ENCODE measurements at regions not wholly inside any gene's neighbourhood (a gene's known extent, or its start where the extent isn't known, plus 50 kb on each side); places are given as distances from the start of the nearest gene placed in this dataset.
A peak's percentile ranks its signal among the peaks of the same experiment; 100 is the strongest.

DNA sequence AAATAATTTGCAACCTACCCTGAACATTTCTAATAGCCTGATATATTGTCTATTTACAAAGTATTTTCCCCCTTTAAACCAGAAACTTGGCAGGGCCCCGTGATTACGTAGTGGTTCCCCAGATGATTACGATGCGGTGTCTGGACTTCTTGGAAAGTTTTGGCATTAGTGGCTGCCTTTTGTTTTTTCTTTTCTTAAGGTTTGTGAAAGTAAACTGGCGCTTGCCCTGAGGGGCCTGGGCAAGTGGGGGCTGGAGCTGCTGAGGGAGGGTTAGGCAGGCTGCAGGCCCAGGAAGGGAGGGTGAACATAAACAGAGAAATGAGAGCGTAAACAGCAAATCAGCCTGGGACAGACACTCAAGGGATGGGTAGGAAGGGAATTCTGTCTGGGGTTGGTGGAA lies 123.6 kb upstream of the MSX1 start:
- peak; percentile 40 for DNase-seq (ENCODE audit: low read depth)

GRCh38 chr4:4735136-4735750 lies 124.2 kb upstream of the MSX1 start:
- no peak for DNase-seq (ENCODE audit: low read depth)

GRCh38 chr4:4734425-4734824 lies 125.0 kb upstream of the MSX1 start:
- no peak for DNase-seq (ENCODE audit: low read depth)

DNA sequence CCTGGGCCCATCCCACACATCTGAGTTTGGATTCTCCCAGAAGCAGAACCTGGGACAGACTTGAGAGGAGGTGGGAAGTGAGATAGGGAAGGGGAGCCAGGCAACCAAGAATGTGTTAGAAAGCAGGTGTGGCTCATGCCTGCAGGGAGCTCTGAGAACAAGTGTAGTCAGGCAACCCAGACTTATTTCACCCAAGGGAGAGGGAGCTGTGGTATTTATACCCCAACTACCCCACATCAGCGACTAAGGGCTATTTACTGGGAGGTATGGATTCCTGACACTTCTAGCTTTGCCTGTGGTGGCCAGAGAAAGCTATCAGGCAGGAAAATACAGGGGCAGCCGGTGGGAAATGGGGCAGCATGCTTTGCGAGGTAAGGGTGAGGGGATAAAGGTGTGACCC lies 125.8 kb upstream of the MSX1 start:
- no peak for DNase-seq (ENCODE audit: low read depth)

- no peak for DNase-seq (ENCODE audit: low read depth)
Measured at GRCh38 chr4:4730249-4730648, 129.2 kb upstream of the MSX1 start.

DNA sequence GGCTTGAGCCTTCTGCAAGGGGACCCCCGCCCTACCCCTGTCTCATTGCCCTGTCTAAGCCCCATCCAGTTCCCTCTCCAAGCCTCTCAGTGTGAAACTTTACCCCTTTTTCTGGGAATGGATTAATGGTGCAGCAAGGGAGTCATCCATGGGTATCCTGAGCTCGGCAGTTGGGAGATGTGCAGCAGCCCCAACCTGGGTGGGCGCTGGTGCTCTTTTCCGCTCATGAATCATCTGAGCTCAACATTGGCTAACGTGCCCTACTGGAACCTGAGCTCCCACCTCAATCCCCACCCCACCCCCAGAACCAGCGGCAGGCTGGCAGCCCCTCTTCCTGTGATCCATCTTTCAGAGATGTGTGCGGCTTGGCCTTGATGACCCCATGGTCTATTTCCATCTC lies 130.3 kb upstream of the MSX1 start:
- DNase-seq (ENCODE audit: low read depth) = no peak

DNA sequence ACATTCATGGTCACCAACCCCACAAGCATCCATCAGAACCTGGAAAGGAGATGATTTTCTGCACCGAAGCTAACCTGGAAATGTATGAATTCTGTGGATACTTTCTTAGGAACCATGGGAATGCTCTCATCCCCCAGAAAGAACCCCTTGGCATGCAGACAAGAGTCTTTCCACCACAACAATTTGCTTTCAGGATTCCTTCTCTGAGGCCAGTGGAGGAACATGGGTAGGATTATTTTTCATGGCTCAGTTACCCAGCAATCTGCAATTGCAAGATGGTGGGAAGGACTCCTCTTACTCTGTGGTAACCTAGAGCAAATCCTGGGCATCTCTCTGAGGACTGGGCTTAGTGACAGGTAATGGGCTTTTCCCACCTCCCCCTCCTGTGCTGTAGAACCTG lies 131.9 kb upstream of the MSX1 start:
- no peak for DNase-seq (ENCODE audit: low read depth)

DNA sequence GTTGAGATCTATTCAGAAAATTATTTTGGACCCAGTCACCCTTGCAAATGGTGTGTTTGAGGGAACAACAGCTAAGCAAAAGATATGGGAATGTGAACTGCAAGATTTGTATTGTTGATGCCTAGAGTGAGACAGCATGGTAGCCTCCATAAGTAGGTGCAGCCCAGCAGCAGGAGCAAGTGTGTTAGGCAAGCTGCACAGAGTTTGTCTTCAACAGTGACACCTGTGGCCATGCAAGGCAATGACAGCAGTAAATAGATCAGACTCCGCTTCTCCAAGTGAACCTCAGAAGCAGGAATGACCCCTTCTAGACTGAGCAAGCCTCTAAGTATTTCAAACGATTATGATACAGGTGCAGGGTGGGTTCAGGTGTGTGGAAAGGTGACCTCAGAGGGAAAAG lies 133.4 kb upstream of the MSX1 start:
- no peak for DNase-seq (ENCODE audit: low read depth)

DNA sequence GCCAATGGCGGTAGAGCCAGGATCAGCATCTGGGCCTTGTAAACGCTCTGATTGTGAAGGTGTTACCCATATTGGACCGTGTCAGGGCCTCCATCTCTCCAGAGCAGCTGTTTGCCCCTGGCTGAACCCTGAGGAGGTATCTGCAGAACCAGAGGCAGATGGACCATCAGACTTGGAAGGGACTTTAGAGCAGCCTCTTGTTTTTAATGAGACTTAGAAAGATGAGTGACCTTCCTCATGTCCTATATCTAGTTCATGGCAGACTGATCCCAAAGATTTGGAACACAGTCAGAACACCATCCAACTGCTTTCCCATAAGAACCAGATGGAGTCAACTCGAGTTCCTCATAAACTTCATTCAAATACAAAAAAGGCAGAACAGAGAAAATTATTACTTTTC lies 135.1 kb upstream of the MSX1 start:
- no peak for DNase-seq (ENCODE audit: low read depth)

- no peak for DNase-seq (ENCODE audit: low read depth)
Measured at GRCh38 chr4:4721636-4722035, 137.8 kb upstream of the MSX1 start.

GRCh38 chr4:4720646-4721045 lies 138.8 kb upstream of the MSX1 start:
- DNase-seq (ENCODE audit: low read depth) = no peak

- no peak for DNase-seq (ENCODE audit: low read depth)
Measured at GRCh38 chr4:4719436-4719835, 140.0 kb upstream of the MSX1 start.

- DNase-seq (ENCODE audit: low read depth) = no peak
Measured at GRCh38 chr4:4717692-4718091, 141.8 kb upstream of the MSX1 start.

GRCh38 chr4:4714331-4714730 lies 145.1 kb upstream of the MSX1 start:
- DNase-seq (ENCODE audit: low read depth) = no peak

DNA sequence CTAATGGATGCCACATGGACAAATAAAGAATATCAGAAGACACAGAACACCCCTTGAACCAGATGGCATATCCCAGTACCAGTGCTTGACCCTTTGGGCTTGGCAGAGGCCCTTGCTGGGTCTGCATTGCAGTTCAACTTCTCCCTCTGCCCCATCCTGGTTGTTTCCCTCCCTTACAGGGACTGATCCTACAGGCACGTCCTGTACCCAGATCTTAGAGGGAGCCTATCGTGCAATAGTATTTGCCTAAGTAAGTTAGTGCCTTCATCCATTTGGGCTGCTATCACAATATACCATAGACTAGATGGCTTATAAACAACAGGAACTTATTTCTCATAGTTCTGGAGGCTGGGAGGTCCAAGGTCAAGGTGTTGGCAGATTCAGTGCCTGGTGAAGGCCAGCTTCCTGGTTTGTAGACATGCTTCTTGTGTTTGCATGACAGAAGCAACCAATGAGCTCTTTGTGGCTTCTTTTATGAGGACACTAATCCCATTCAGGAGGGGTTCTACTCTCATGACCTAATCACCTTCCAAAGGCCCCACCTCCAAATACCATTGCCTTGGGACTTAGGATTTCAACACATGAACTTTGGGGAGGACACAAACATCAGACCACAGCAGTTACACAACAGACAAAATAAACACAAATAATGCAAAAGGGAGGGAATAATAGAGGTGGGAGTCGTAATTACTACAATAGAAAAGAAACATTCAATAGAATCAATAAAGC lies 146.5 kb upstream of the MSX1 start:
- DNase-seq (ENCODE audit: low read depth) = no peak

- DNase-seq (ENCODE audit: low read depth) = no peak
Measured at GRCh38 chr4:4711902-4712301, 147.6 kb upstream of the MSX1 start.

DNA sequence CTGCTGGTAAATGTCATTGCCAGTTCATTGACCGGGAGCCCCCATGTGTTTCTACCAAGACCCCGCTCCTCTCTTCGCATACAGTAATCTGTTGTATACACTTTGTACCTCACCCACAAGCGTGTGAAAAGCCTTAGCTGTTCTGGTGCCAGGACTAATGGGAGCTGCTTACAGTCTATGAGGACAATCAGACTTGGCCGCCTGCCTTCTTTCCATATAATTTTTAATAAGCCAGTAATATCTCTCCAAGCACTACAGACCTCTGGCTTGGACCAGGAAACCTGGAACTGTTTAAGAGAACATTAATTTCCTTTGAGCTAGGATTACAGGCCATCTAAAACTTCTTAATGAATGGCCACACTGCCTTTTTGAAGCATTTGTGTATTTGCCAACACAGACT lies 149.7 kb upstream of the MSX1 start:
- no peak for DNase-seq (ENCODE audit: low read depth)

DNA sequence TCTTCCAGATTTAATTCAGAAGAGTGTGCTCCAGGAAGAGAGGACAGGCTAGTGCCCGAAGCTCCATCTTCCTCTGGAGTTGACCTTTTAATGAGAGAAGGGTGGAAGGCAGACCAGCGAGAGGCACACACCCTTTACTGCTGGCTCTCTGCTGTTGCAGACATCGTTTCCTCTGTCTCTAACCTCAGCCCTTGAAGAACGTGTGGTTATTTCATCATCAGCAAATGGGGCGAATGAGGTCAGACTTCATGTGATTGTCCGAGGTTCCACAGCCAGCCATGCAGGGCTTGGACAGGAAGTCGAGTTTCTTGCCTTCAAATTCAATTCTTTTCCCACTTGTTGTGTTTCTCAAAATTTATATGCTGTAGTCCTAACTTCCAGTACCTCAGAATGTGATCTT lies 155.2 kb upstream of the MSX1 start:
- DNase-seq (ENCODE audit: low read depth) = no peak

DNA sequence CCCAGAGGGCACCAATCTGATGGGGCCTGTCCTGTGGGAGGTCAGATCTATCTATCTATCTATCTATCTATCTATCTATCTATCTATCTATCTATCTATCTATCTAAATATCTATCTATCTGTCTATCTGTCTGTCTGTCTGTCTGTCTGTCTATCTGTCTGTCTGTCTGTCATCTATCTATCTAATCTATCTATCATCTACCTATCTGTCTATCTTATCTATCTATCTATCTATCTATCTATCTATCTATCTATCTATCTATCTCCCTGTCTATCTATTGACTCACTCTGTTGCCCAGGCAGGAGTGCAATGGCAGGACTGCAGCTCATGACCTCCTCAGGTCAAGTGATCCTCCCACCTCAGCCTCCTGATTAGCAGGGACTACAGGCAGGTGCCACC lies 155.7 kb upstream of the STX18 start:
- DNase-seq (ENCODE audit: low read depth) = no peak

DNA sequence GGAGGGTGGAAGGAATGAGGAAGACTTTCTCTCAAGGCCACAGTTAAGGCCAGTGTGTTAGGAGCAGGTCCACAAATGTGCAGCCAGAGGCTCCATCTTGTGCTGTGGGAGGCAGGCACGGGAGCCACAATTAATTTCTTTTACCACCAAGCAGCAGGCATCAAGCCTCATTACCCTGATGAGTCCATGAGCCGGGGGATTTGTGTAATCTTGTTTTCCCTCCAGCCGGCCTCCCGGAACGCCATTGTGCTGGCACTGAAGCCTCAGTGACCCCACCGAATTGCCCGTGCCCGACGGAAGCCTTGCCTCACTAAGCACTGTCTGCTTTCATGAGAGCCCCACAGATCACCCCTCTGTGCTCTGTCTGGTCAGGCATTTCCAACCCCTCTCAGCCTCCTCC lies 154.7 kb upstream of the STX18 start:
- no peak for DNase-seq (ENCODE audit: low read depth)

GRCh38 chr4:4695497-4695896 lies 153.6 kb upstream of the STX18 start:
- no peak for DNase-seq (ENCODE audit: low read depth)

DNA sequence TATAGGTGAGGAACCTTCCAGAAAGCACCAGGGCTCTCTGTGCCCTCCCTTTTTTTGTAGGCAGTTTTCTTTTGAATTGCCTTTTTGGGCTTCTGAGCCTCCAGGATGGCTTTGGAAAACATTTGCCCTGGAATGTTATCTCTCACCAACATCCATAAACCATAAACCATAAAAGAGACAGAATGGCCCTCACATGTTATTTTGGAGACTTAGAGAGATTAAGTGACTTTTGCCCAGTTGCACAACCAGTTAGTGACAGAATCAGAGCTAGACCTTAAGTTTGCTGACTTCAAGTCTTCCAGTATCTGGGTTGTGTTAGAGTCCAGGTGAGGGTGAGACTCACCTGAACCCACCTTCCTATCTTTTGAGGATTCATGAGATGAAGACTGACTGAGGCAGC lies 153.0 kb upstream of the STX18 start:
- DNase-seq (ENCODE audit: low read depth) = no peak

DNA sequence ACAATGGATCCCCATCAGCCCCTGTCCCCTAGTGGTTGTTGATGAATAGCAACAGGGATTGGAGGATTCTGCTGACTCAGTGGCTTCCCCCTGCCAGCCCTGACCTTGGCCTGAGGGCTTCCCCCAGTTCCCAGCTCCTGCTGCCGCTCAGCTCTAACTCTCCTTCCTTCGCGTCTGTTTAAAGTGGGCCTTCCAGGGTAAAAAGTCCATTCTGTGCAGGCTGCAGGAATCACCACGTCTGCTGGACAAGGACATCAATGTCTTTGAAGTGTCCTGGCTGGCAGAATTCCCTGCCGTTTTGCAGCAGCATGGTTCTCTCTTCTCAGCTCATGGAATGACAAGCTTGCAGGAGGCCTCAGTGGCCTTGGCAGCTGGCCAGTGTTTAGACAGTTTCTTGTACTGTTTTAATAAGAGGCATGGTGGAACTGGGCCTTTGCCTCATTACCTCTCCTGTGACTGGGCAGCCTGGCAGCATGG lies 152.5 kb upstream of the STX18 start:
- no peak for DNase-seq (ENCODE audit: low read depth)

Measured in forelimb muscle (tissue), 1 donor.